DND-41 (cell line): ENCODE measurements at regions not wholly inside any gene's neighbourhood (a gene's known extent, or its start where the extent isn't known, plus 50 kb on each side); places are given as distances from the start of the nearest gene placed in this dataset.

Experiments
- CTCF ChIP-seq: IDR thresholded peaks from 2 replicates; pipeline ENCODE4 v1.5.1; 2012; ENCODE audit warnings: borderline replicate concordance, low read length, moderate library complexity, mild to moderate bottlenecking; ENCODE audit not compliant: poor library complexity, severe bottlenecking; ENCODE audit errors: extremely low read depth
- EZH2 ChIP-seq: IDR thresholded peaks from 3 replicates; pipeline ENCODE4 v1.6.1; 2012; ENCODE audit warnings: borderline replicate concordance, low read depth, mild to moderate bottlenecking, moderate library complexity, low read length, inconsistent platforms; ENCODE audit not compliant: severe bottlenecking

GRCh38 chr2:143955401-143956065 lies 564.4 kb downstream of the ZEB2 start:
- TF ChIP-seq CTCF (no peak), EZH2 (no peak)
